WTC11 (cell line): ENCODE measurements at regions not wholly inside any gene's neighbourhood (a gene's known extent, or its start where the extent isn't known, plus 50 kb on each side); places are given as distances from the start of the nearest gene placed in this dataset.

Experiments used
- ATAC-seq: fragments of 200-7000 bp; cut with Tn5 transposase; 2 replicates; pipeline ENCODE4 v1.10.0; 2021; ENCODE audit warnings: mild to moderate bottlenecking, moderate library complexity
- CTCF ChIA-PET: fragments of 300-600 bp; sonication (Branson Sonifier 250); formaldehyde crosslinking; loops from one replicate; lab custom pipeline; 2021; ENCODE audit warnings: antibody characterized with exemption; lab: Charles Lee
- POLR2A ChIA-PET: fragments of 350-600 bp; sonication (Branson Sonifier 250); formaldehyde crosslinking; loops from one replicate; lab custom pipeline; 2021; ENCODE audit warnings: antibody characterized with exemption; lab: Charles Lee
- DNase-seq: peaks from one replicate; pipeline ENCODE4 v3.0.0; 2021; ENCODE audit warnings: low spot score
- H3K27ac Mint-ChIP-seq: 2 replicates; pipeline ENCODE4 v1.8.0; 2021; ENCODE audit warnings: mixed read lengths
- H3K27me3 Mint-ChIP-seq: 2 replicates; pipeline ENCODE4 v1.8.0; 2021; ENCODE audit warnings: low read depth, mild to moderate bottlenecking, moderate library complexity, mixed read lengths
- H3K36me3 Mint-ChIP-seq: 2 replicates; pipeline ENCODE4 v1.8.0; 2021; ENCODE audit warnings: mixed read lengths
- H3K4me1 Mint-ChIP-seq: 2 replicates; pipeline ENCODE4 v1.8.0; 2022; ENCODE audit warnings: mixed read lengths
- H3K4me3 Mint-ChIP-seq: 2 replicates; pipeline ENCODE4 v1.8.0; 2021; ENCODE audit warnings: mild to moderate bottlenecking, moderate library complexity, mixed read lengths
- H3K9me3 Mint-ChIP-seq: 2 replicates; pipeline ENCODE4 v1.8.0; 2021; ENCODE audit warnings: mixed read lengths
- ATF1 ChIP-seq: sonication (generic); formaldehyde crosslinking; IDR thresholded peaks from 2 replicates; pipeline ENCODE4 v1.8.1; 2023; ENCODE audit warnings: mild to moderate bottlenecking, moderate library complexity, missing genetic modification reagents
- ATF2 ChIP-seq: sonication (generic); formaldehyde crosslinking; IDR thresholded peaks from 2 replicates; pipeline ENCODE4 v1.8.1; 2022; ENCODE audit warnings: low read depth, missing genetic modification reagents, borderline replicate concordance
- ATF3 ChIP-seq: sonication (generic); formaldehyde crosslinking; conservative IDR thresholded peaks from 2 replicates; pipeline ENCODE4 v1.8.1; 2022; ENCODE audit warnings: mild to moderate bottlenecking, missing genetic modification reagents
- CREM ChIP-seq: sonication (generic); formaldehyde crosslinking; IDR thresholded peaks from 2 replicates; pipeline ENCODE4 v1.8.1; 2022; ENCODE audit warnings: mild to moderate bottlenecking, missing genetic modification reagents, moderate library complexity
- ESRRA ChIP-seq: sonication (generic); formaldehyde crosslinking; IDR thresholded peaks from 2 replicates; pipeline ENCODE4 v1.8.1; 2022; ENCODE audit warnings: mild to moderate bottlenecking, missing genetic modification reagents, borderline replicate concordance
- GABPB1 ChIP-seq: sonication (generic); formaldehyde crosslinking; IDR thresholded peaks from 2 replicates; pipeline ENCODE4 v1.8.1; 2023; ENCODE audit warnings: mild to moderate bottlenecking, missing genetic modification reagents
- MLX ChIP-seq: sonication (generic); formaldehyde crosslinking; IDR thresholded peaks from 2 replicates; pipeline ENCODE4 v1.8.1; 2023; ENCODE audit warnings: mild to moderate bottlenecking, missing genetic modification reagents, moderate library complexity
- MXD4 ChIP-seq: fragments of 250-450 bp; sonication (Bioruptor Pico); IDR thresholded peaks from 2 replicates; pipeline ENCODE4 v1.8.0; 2021; ENCODE audit warnings: mild to moderate bottlenecking, moderate library complexity, borderline replicate concordance
- SOX15 ChIP-seq: fragments of 250-450 bp; sonication (Bioruptor Pico); IDR thresholded peaks from 2 replicates; pipeline ENCODE4 v1.9.0; 2021; ENCODE audit warnings: mild to moderate bottlenecking
- STAT6 ChIP-seq: sonication (generic); formaldehyde crosslinking; conservative IDR thresholded peaks from 2 replicates; pipeline ENCODE4 v1.8.1; 2023; ENCODE audit warnings: mild to moderate bottlenecking, low read depth, missing genetic modification reagents, moderate library complexity
- USF2 ChIP-seq: sonication (generic); formaldehyde crosslinking; IDR thresholded peaks from 2 replicates; pipeline ENCODE4 v1.8.1; 2023; ENCODE audit warnings: mild to moderate bottlenecking, missing genetic modification reagents, moderate library complexity
- ZNF317 ChIP-seq: sonication (generic); formaldehyde crosslinking; IDR thresholded peaks from 2 replicates; pipeline ENCODE4 v1.8.1; 2023; ENCODE audit warnings: low read depth, mild to moderate bottlenecking, moderate library complexity, missing genetic modification reagents, borderline replicate concordance
- ZNF425 ChIP-seq: fragments of 250-450 bp; sonication (Bioruptor Pico); conservative IDR thresholded peaks from 2 replicates; pipeline ENCODE4 v1.9.0; 2021; ENCODE audit warnings: mild to moderate bottlenecking
- TF ChIP-seq, protein P1 (sequence below): sonication (generic); formaldehyde crosslinking; IDR thresholded peaks from 2 replicates; pipeline ENCODE4 v1.8.1; 2022; ENCODE audit warnings: mild to moderate bottlenecking, moderate library complexity, missing genetic modification reagents
- TF ChIP-seq, protein P2 (sequence below): sonication (generic); formaldehyde crosslinking; IDR thresholded peaks from 2 replicates; pipeline ENCODE4 v1.8.0; 2022; ENCODE audit warnings: mild to moderate bottlenecking, missing genetic modification reagents
- TF ChIP-seq, protein P3 (sequence below): sonication (generic); formaldehyde crosslinking; IDR thresholded peaks from 2 replicates; pipeline ENCODE4 v1.8.0; 2022; ENCODE audit warnings: missing genetic modification reagents

DNA sequence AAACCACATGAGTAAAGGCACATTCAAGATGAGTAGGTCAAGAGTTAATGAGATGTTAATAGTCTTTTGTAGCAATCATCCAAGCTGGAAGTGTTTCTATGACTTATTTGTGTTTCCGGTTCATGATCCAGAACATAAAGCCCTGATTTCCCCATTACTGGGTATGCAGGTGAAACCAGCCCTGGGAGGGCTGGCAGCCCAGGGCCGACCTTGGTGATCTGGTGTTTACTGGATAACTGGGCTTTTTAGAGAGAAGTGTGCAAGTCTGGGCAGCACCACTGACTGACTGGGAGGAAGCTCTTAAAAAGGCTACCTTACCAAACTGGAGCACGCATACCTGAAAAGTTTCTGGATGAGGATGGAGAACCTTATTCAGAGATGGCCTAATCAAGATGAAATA is 431.6 kb upstream of the VRK2 start:
- no peak overlapping the region for H3K27ac Mint-ChIP-seq
- no peak overlapping the region for H3K4me3 Mint-ChIP-seq
- peaks cover 5% of the 10 kb centered on the region; the same call in 1 of the 2 replicates for H3K9me3 Mint-ChIP-seq
- TF ChIP-seq GABPB1 = no peak
- no peak for TF ChIP-seq SOX15
- TF ChIP-seq, protein P1, sequence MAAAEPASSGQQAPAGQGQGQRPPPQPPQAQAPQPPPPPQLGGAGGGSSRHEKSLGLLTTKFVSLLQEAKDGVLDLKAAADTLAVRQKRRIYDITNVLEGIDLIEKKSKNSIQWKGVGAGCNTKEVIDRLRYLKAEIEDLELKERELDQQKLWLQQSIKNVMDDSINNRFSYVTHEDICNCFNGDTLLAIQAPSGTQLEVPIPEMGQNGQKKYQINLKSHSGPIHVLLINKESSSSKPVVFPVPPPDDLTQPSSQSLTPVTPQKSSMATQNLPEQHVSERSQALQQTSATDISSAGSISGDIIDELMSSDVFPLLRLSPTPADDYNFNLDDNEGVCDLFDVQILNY = no peak
- TF ChIP-seq, protein P2, sequence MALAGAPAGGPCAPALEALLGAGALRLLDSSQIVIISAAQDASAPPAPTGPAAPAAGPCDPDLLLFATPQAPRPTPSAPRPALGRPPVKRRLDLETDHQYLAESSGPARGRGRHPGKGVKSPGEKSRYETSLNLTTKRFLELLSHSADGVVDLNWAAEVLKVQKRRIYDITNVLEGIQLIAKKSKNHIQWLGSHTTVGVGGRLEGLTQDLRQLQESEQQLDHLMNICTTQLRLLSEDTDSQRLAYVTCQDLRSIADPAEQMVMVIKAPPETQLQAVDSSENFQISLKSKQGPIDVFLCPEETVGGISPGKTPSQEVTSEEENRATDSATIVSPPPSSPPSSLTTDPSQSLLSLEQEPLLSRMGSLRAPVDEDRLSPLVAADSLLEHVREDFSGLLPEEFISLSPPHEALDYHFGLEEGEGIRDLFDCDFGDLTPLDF (CRISPR knock-in tag) = no peak
- TF ChIP-seq CREM (CRISPR knock-in tag) = no peak
- TF ChIP-seq, protein P3, sequence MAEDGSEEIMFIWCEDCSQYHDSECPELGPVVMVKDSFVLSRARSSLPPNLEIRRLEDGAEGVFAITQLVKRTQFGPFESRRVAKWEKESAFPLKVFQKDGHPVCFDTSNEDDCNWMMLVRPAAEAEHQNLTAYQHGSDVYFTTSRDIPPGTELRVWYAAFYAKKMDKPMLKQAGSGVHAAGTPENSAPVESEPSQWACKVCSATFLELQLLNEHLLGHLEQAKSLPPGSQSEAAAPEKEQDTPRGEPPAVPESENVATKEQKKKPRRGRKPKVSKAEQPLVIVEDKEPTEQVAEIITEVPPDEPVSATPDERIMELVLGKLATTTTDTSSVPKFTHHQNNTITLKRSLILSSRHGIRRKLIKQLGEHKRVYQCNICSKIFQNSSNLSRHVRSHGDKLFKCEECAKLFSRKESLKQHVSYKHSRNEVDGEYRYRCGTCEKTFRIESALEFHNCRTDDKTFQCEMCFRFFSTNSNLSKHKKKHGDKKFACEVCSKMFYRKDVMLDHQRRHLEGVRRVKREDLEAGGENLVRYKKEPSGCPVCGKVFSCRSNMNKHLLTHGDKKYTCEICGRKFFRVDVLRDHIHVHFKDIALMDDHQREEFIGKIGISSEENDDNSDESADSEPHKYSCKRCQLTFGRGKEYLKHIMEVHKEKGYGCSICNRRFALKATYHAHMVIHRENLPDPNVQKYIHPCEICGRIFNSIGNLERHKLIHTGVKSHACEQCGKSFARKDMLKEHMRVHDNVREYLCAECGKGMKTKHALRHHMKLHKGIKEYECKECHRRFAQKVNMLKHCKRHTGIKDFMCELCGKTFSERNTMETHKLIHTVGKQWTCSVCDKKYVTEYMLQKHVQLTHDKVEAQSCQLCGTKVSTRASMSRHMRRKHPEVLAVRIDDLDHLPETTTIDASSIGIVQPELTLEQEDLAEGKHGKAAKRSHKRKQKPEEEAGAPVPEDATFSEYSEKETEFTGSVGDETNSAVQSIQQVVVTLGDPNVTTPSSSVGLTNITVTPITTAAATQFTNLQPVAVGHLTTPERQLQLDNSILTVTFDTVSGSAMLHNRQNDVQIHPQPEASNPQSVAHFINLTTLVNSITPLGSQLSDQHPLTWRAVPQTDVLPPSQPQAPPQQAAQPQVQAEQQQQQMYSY (CRISPR knock-in tag) = no peak
- TF ChIP-seq MXD4 (CRISPR knock-in tag) = no peak
- TF ChIP-seq STAT6 (CRISPR knock-in tag) = no peak
- TF ChIP-seq ESRRA (CRISPR knock-in tag) = no peak
- TF ChIP-seq ZNF425 = no peak
- H3K27me3 Mint-ChIP-seq = no peaks in the 10 kb centered on the region
- DNase-seq (no peak), ATAC-seq (no peak)
- POLR2A ChIA-PET = no interaction called here
- H3K4me1 Mint-ChIP-seq = peaks cover 3% of the 10 kb centered on the region; the same call in 1 of the 2 replicates
- CTCF ChIA-PET = no interaction called here
- no peaks in the 10 kb centered on the region for H3K36me3 Mint-ChIP-seq

DNA sequence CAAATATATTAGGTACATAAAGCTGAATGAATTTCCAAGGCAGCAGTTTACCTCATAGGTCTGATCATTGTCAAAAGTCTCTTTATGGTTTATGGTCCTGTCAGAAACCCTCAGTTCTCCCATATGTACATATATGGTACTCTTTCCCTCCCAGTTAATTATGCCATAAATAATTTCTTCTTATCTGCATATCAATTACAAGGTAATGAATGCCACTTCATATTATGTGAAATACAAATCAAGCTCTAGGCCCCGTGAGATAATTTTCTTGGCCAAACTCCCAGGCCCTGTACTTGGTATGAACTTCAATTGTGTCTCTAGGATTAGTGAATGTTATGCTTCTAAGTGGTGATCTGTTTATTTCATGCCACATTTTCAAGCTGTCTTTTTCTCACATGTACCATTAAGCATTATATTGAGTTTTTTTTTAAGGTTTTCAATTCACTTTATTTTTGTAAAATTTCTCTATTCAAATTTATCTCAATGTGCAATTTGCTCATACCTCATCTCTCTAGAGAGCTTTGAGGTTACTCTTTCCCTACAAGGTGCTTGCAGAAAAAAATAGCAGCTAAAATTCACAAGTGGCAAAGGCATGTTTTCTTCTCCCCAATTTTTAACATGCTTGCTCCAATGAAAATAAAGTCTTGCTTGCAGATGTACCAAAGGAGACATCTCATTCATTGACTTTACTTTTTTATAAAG is 430.6 kb upstream of the VRK2 start:
- TF ChIP-seq ATF2 (no peak), USF2 (CRISPR knock-in tag) (no peak), ZNF317 (CRISPR knock-in tag) (no peak), MXD4 (CRISPR knock-in tag) (no peak), CREM (CRISPR knock-in tag) (no peak), MLX (no peak), ATF1 (no peak), ATF3 (CRISPR knock-in tag) (no peak)
- TF ChIP-seq, protein P2 (CRISPR knock-in tag) = no peak
- no peak overlapping the region for H3K4me3 Mint-ChIP-seq
- no peak for ATAC-seq
- H3K36me3 Mint-ChIP-seq = no peaks in the 10 kb centered on the region
- no peak for DNase-seq
- CTCF ChIA-PET = no interaction called here
- POLR2A ChIA-PET = no interaction called here
- H3K27me3 Mint-ChIP-seq = no peaks in the 10 kb centered on the region
- H3K9me3 Mint-ChIP-seq = no peaks in the 10 kb centered on the region
- peaks cover 3% of the 10 kb centered on the region for H3K4me1 Mint-ChIP-seq
- no peak overlapping the region for H3K27ac Mint-ChIP-seq
